ENCODE measurements at regions not wholly inside any gene's neighbourhood (a gene's known extent, or its start where the extent isn't known, plus 50 kb on each side); places are given as distances from the start of the nearest gene placed in this dataset.

DNA sequence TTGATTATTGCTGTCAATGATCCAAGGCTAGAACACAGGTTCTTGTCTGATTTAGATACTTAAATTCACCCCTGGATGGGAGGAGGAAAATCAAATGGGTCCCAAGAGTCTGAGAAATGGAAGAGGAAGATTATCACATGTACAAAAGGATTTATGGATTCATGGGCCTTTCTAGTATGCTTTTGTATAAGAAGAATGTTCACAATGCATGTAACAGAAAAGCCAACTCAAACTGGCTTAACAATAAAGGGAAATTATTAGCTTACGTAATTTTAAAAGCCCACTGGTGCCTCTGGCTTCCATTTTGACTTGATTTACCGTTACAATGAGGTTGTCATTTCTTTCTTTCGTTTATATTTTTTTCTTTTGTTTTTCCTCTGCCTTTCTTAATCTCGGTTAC is 782.5 kb upstream of the GRM7 start:
- Mint-ChIP-seq H3K27ac (no peak overlapping the region), H3K4me3 (no peak overlapping the region), H3K36me3 (no peaks in the 10 kb centered on the region), H3K4me1 (no peaks in the 10 kb centered on the region), H3K27me3 (no peaks in the 10 kb centered on the region), H3K9me3 (peaks cover 4 to 21% (median 9%) of the 10 kb centered on the region in 5 donors)
- no peaks in the 10 kb centered on the region for H3K36me3 ChIP-seq (ENCODE audit: insufficient read depth, low read length)
- ChIA-PET CTCF (no interaction called here), POLR2A (no interaction called here)
- no peaks in the 10 kb centered on the region for H3K9me3 ChIP-seq (ENCODE audit: low read length)
- no peak overlapping the region for H3K27ac ChIP-seq (ENCODE audit: low read depth, low read length)
- H3K27me3 ChIP-seq (ENCODE audit: insufficient read depth, low read length, poor library complexity, severe bottlenecking): no peaks in the 10 kb centered on the region
- DNase-seq: no peak
- no peak overlapping the region for H3K4me3 ChIP-seq (ENCODE audit: low read length)
- no peaks in the 10 kb centered on the region for H3K4me1 ChIP-seq (ENCODE audit: insufficient read depth, low read length)

DNA sequence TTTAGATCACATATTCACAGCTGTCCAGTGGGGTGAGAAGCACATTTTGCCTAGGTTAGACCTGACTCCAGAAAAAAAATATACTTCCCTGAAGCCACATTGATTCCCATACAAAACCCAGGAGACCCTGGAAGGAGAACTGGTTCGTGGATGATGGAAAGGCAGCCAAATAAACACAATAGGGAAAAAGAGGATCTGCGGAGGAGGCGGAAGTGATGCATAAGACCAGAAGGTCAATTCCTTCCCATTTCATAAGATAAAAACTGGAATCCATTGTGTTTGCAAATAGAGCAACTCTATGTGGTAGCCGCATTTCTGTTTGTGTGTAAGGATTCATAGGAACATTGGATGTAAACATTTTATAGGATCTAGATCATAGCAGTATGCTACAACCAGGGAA is 781.9 kb upstream of the GRM7 start:
- Mint-ChIP-seq H3K27ac (no peak overlapping the region), H3K27me3 (no peaks in the 10 kb centered on the region), H3K36me3 (no peaks in the 10 kb centered on the region), H3K4me3 (no peak overlapping the region), H3K9me3 (peaks cover 4 to 25% (median 10%) of the 10 kb centered on the region in 5 donors), H3K4me1 (no peaks in the 10 kb centered on the region)
- no peak overlapping the region for H3K27ac ChIP-seq (ENCODE audit: low read depth, low read length)
- no peaks in the 10 kb centered on the region for H3K36me3 ChIP-seq (ENCODE audit: insufficient read depth, low read length)
- no peak for DNase-seq
- no peaks in the 10 kb centered on the region for H3K9me3 ChIP-seq (ENCODE audit: low read length)
- CTCF ChIA-PET: no interaction called here
- POLR2A ChIA-PET: no interaction called here
- H3K4me3 ChIP-seq (ENCODE audit: low read length): no peak overlapping the region
- H3K27me3 ChIP-seq (ENCODE audit: insufficient read depth, low read length, poor library complexity, severe bottlenecking): no peaks in the 10 kb centered on the region
- no peaks in the 10 kb centered on the region for H3K4me1 ChIP-seq (ENCODE audit: insufficient read depth, low read length)

DNA sequence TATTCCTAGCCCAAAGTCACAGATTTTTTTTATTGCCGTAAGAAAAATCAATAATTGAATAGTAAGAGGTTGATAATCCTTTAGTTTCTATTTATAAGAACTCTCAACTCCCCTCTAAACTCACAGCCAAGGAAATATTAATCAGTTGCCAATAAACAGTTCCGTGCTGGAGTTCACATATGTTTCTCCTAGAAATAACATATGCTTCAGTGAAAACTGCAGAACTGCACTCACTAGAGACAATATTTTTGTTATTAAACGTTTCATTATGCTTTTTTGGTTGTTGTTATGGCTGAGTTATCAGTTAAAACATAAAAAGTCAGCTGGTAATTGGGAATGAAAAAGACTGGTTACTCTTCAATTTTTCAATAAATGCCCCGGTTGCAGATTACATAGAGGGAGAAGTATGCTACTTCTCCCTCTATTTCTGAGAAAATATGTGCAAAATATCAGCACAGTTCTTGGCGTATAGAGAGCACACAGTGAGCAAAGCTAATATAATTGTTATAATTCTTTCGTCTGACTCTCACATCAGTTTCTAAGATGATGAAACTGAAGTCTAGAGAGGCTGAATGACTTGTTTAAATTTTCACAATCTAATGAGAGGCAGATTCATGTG is 781.2 kb upstream of the GRM7 start:
- no peak for DNase-seq
- H3K36me3 Mint-ChIP-seq: no peaks in the 10 kb centered on the region
- H3K27ac Mint-ChIP-seq: no peak overlapping the region
- H3K9me3 Mint-ChIP-seq: peaks cover 3 to 25% (median 10%) of the 10 kb centered on the region in 5 donors
- Histone ChIP-seq H3K4me1 (ENCODE audit: insufficient read depth, low read length) (no peaks in the 10 kb centered on the region), H3K27me3 (ENCODE audit: insufficient read depth, low read length, poor library complexity, severe bottlenecking) (no peaks in the 10 kb centered on the region), H3K27ac (ENCODE audit: low read depth, low read length) (no peak overlapping the region), H3K4me3 (ENCODE audit: low read length) (no peak overlapping the region), H3K36me3 (ENCODE audit: insufficient read depth, low read length) (no peaks in the 10 kb centered on the region), H3K9me3 (ENCODE audit: low read length) (no peaks in the 10 kb centered on the region)
- no peaks in the 10 kb centered on the region for H3K4me1 Mint-ChIP-seq
- POLR2A ChIA-PET: no interaction called here
- CTCF ChIA-PET: no interaction called here
- H3K27me3 Mint-ChIP-seq: no peaks in the 10 kb centered on the region
- H3K4me3 Mint-ChIP-seq: no peak overlapping the region

DNA sequence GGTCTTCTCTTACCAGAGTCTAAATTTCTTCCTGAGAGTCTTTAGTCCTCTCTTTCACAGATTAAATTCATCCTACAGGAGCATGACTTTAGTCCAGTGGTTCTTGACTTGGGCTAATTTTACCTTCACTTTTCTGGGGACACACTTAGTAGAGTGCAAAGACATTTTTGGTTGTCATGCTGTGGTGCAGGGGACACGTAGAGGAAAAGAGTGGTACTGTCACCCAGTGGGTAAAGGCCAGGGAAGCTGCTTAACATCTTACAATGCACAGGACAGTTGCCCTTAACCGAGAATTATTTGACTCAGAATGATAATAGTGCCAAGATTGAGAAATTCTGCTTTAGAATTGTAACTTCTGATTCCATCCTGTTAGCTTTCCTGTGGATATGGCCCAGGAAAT is 772.5 kb upstream of the GRM7 start:
- Mint-ChIP-seq H3K27me3 (no peaks in the 10 kb centered on the region), H3K4me1 (no peaks in the 10 kb centered on the region), H3K27ac (no peak overlapping the region), H3K4me3 (no peak overlapping the region), H3K36me3 (no peaks in the 10 kb centered on the region), H3K9me3 (peaks cover 0 to 18% (median 2%) of the 10 kb centered on the region in 5 donors)
- Histone ChIP-seq H3K4me1 (ENCODE audit: insufficient read depth, low read length) (no peaks in the 10 kb centered on the region), H3K9me3 (ENCODE audit: low read length) (no peaks in the 10 kb centered on the region), H3K36me3 (ENCODE audit: insufficient read depth, low read length) (no peaks in the 10 kb centered on the region), H3K4me3 (ENCODE audit: low read length) (no peak overlapping the region), H3K27ac (ENCODE audit: low read depth, low read length) (no peak overlapping the region), H3K27me3 (ENCODE audit: insufficient read depth, low read length, poor library complexity, severe bottlenecking) (no peaks in the 10 kb centered on the region)
- no peak for DNase-seq
- ChIA-PET CTCF (no interaction called here), POLR2A (no interaction called here)

DNA sequence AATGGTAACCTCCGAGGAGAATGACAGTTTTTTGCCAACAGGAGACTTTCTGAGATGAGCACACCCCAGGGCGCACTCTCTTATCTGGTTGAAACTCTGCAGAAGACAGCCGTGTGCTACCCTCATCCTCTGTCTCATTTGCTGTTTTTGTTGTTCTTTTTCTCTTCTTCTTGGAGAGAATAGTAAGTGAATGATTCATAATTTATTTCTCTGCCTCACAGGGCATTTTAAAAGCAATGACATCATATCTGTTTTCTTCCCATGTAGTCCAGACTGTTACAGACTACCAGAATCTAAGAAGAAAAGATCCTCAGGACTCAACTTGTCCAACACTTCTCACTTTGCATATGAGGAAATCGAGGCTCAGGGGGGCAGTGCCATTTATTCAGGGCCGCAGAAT is 771.1 kb upstream of the GRM7 start:
- H3K4me1 Mint-ChIP-seq: no peaks in the 10 kb centered on the region
- H3K9me3 ChIP-seq (ENCODE audit: low read length): no peaks in the 10 kb centered on the region
- H3K27ac ChIP-seq (ENCODE audit: low read depth, low read length): no peak overlapping the region
- no peak overlapping the region for H3K4me3 Mint-ChIP-seq
- no peak overlapping the region for H3K27ac Mint-ChIP-seq
- H3K4me1 ChIP-seq (ENCODE audit: insufficient read depth, low read length): no peaks in the 10 kb centered on the region
- no peaks in the 10 kb centered on the region for H3K36me3 ChIP-seq (ENCODE audit: insufficient read depth, low read length)
- H3K36me3 Mint-ChIP-seq: no peaks in the 10 kb centered on the region
- peaks cover 0 to 14% (median 3%) of the 10 kb centered on the region in 5 donors for H3K9me3 Mint-ChIP-seq
- no peak overlapping the region for H3K4me3 ChIP-seq (ENCODE audit: low read length)
- H3K27me3 Mint-ChIP-seq: no peaks in the 10 kb centered on the region
- DNase-seq: no peak
- ChIA-PET CTCF (no interaction called here), POLR2A (no interaction called here)
- H3K27me3 ChIP-seq (ENCODE audit: insufficient read depth, low read length, poor library complexity, severe bottlenecking): no peaks in the 10 kb centered on the region

DNA sequence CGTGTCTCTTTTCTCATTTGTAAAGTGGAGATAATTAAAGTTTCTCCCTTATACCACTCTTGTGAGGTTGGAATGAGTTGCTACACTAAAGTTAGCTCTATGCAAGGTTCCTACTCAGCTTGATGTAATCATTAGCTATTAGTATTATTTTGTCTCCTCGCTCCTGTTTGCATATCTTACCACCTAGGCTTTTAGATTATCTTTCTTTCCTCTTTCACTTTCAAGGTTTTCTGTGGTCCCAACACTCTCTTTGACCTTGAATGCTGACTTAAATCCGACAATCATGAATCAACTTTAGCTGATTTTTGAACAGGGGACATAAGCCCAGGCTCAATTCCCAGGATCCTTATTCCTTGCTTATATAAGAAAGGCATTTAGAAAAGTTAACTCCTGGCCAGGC is 769.7 kb upstream of the GRM7 start:
- Mint-ChIP-seq H3K27me3 (no peaks in the 10 kb centered on the region), H3K27ac (no peak overlapping the region), H3K4me3 (no peak overlapping the region), H3K4me1 (no peaks in the 10 kb centered on the region), H3K36me3 (no peaks in the 10 kb centered on the region), H3K9me3 (peaks cover 0 to 14% (median 2%) of the 10 kb centered on the region in 5 donors)
- ChIA-PET CTCF (no interaction called here), POLR2A (no interaction called here)
- Histone ChIP-seq H3K9me3 (ENCODE audit: low read length) (no peaks in the 10 kb centered on the region), H3K4me3 (ENCODE audit: low read length) (no peak overlapping the region), H3K27me3 (ENCODE audit: insufficient read depth, low read length, poor library complexity, severe bottlenecking) (no peaks in the 10 kb centered on the region), H3K27ac (ENCODE audit: low read depth, low read length) (no peak overlapping the region), H3K36me3 (ENCODE audit: insufficient read depth, low read length) (no peaks in the 10 kb centered on the region), H3K4me1 (ENCODE audit: insufficient read depth, low read length) (no peaks in the 10 kb centered on the region)
- no peak for DNase-seq

DNA sequence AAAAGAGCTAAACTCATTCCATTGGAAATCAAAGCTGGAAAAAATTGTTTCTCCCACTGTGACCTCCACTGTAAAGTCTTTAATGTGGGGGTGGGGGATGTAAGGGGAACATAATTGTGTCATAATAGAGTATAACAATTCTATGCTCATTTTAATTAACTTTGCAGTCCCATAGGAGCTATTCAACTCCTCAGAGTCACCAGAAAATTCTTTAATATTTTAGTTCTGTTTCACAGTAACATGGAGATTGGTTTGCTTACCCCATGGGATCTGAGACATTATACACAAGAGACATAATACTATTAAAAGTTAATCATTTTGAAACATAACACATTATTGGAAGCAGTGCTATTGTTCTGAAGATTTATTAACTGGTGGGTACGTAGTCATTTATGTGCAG is 765.9 kb upstream of the GRM7 start:
- H3K4me1 ChIP-seq (ENCODE audit: insufficient read depth, low read length): no peaks in the 10 kb centered on the region
- ChIA-PET POLR2A (no interaction called here), CTCF (no interaction called here)
- no peak overlapping the region for H3K27ac Mint-ChIP-seq
- H3K9me3 ChIP-seq (ENCODE audit: low read length): no peaks in the 10 kb centered on the region
- H3K4me1 Mint-ChIP-seq: no peaks in the 10 kb centered on the region
- no peaks in the 10 kb centered on the region for H3K27me3 ChIP-seq (ENCODE audit: insufficient read depth, low read length, poor library complexity, severe bottlenecking)
- H3K9me3 Mint-ChIP-seq: peaks cover 0 to 8% (median 2%) of the 10 kb centered on the region in 5 donors
- no peaks in the 10 kb centered on the region for H3K36me3 Mint-ChIP-seq
- no peaks in the 10 kb centered on the region for H3K36me3 ChIP-seq (ENCODE audit: insufficient read depth, low read length)
- no peak overlapping the region for H3K27ac ChIP-seq (ENCODE audit: low read depth, low read length)
- H3K4me3 ChIP-seq (ENCODE audit: low read length): no peak overlapping the region
- H3K27me3 Mint-ChIP-seq: no peaks in the 10 kb centered on the region
- no peak overlapping the region for H3K4me3 Mint-ChIP-seq
- no peak for DNase-seq

DNA sequence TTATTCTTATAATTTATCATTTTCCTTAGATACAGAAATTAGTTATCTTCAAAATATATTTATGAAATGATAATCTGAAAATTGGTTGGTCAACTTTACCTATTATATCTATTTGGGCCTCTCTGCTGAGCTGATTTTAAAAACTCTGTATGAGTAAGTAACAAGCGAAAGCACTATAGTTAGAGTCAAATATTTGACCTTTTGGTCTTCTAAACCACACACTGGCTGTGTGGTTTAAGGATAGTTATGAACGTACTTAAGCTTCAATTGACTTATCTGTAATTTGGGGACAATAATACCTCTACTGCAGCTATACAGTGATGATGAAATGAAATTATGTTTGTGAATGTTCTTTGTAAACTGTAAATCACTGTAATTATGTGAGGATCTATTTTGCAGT is 763.9 kb upstream of the GRM7 start:
- ChIA-PET POLR2A (no interaction called here), CTCF (no interaction called here)
- Mint-ChIP-seq H3K27ac (no peak overlapping the region), H3K4me1 (no peaks in the 10 kb centered on the region), H3K27me3 (no peaks in the 10 kb centered on the region), H3K9me3 (peaks cover 0 to 6% (median 2%) of the 10 kb centered on the region in 5 donors), H3K4me3 (no peak overlapping the region), H3K36me3 (no peaks in the 10 kb centered on the region)
- H3K9me3 ChIP-seq (ENCODE audit: low read length): no peaks in the 10 kb centered on the region
- H3K4me1 ChIP-seq (ENCODE audit: insufficient read depth, low read length): no peaks in the 10 kb centered on the region
- no peak overlapping the region for H3K27ac ChIP-seq (ENCODE audit: low read depth, low read length)
- H3K4me3 ChIP-seq (ENCODE audit: low read length): no peak overlapping the region
- no peak for DNase-seq
- H3K27me3 ChIP-seq (ENCODE audit: insufficient read depth, low read length, poor library complexity, severe bottlenecking): no peaks in the 10 kb centered on the region
- no peaks in the 10 kb centered on the region for H3K36me3 ChIP-seq (ENCODE audit: insufficient read depth, low read length)

DNA sequence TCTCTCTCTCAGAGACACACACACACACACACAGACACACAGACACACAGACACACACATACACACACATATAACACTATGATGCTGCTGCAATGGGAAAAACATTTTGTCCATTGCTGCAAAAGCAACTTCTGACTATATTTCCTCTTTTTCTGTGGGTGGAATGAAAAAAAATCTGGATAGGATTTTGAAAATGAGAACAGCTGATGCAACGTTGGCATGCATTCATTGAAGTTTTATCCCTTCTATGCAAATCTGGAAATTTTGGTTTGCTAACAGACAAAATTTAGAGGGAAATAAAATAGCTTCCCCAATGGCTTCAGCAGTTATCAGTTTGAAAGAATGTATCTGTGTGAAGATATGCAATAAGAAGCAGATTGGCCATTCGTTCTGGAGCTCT is 763.4 kb upstream of the GRM7 start:
- H3K4me1 ChIP-seq (ENCODE audit: insufficient read depth, low read length): no peaks in the 10 kb centered on the region
- H3K4me3 ChIP-seq (ENCODE audit: low read length): no peak overlapping the region
- H3K27ac Mint-ChIP-seq: no peak overlapping the region
- DNase-seq: no peak
- ChIA-PET CTCF (no interaction called here), POLR2A (no interaction called here)
- no peaks in the 10 kb centered on the region for H3K9me3 ChIP-seq (ENCODE audit: low read length)
- H3K4me1 Mint-ChIP-seq: no peaks in the 10 kb centered on the region
- H3K4me3 Mint-ChIP-seq: no peak overlapping the region
- H3K36me3 Mint-ChIP-seq: no peaks in the 10 kb centered on the region
- H3K27ac ChIP-seq (ENCODE audit: low read depth, low read length): no peak overlapping the region
- H3K27me3 ChIP-seq (ENCODE audit: insufficient read depth, low read length, poor library complexity, severe bottlenecking): no peaks in the 10 kb centered on the region
- no peaks in the 10 kb centered on the region for H3K36me3 ChIP-seq (ENCODE audit: insufficient read depth, low read length)
- no peaks in the 10 kb centered on the region for H3K27me3 Mint-ChIP-seq
- peaks cover 1 to 6% (median 2%) of the 10 kb centered on the region in 5 donors for H3K9me3 Mint-ChIP-seq
